ENCODE measurements at regions not wholly inside any gene's neighbourhood (a gene's known extent, or its start where the extent isn't known, plus 50 kb on each side); places are given as distances from the start of the nearest gene placed in this dataset.

DNA sequence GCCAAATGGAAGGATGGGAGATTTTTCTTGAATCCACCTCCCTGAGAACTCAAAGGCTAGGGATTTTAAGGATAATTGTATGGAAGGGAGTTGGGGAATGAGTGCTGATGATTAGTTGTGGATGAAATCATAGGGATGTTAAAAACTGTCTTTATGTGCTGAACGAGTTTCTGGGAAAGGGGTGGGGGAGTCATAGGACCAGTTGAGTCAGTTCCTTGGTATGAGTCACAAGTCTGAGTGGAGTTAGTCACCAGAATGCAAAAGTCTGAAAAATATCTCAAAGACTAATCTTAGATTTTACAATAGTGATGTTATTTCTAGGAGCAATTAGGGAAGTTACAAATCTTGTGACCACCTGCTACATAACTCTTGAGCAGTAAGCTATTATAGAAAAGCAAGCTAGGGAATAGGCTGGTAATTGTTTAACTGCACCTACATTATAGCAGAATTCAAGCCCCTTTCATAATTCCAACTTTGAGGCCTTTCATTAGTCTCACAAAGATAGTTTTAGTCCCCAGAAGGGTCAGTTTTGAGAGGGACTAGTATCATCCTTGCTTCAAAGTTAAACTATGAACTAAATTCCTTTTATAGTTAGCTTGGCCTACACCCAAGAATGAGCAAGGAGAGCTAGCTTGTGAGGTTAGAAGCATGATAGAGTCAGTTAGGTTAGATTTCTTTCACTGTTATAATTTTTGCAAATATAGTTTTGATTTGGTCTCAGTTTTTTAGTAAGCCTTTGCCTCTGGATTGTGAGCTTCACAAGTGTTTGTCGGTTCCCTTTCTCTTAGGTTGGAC, 668.0 kb downstream of the ETS1 start:
- Histone ChIP-seq H3K9me3 (no peaks in the 10 kb centered on the region), H3K4me3 (no peak overlapping the region), H3K27ac (no peak overlapping the region), H3K4me1 (no peaks in the 10 kb centered on the region), H3K27me3 (no peaks in the 10 kb centered on the region), H3K36me3 (no peaks in the 10 kb centered on the region)
- TF ChIP-seq, protein P1, sequence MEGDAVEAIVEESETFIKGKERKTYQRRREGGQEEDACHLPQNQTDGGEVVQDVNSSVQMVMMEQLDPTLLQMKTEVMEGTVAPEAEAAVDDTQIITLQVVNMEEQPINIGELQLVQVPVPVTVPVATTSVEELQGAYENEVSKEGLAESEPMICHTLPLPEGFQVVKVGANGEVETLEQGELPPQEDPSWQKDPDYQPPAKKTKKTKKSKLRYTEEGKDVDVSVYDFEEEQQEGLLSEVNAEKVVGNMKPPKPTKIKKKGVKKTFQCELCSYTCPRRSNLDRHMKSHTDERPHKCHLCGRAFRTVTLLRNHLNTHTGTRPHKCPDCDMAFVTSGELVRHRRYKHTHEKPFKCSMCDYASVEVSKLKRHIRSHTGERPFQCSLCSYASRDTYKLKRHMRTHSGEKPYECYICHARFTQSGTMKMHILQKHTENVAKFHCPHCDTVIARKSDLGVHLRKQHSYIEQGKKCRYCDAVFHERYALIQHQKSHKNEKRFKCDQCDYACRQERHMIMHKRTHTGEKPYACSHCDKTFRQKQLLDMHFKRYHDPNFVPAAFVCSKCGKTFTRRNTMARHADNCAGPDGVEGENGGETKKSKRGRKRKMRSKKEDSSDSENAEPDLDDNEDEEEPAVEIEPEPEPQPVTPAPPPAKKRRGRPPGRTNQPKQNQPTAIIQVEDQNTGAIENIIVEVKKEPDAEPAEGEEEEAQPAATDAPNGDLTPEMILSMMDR (IDR thresholded peaks at IDR 0.05), result no peak
- intact Hi-C loops (cut with DNase I; ENCODE audit: low total_unique reads), result no loop called here
- no peak for DNase-seq

DNA sequence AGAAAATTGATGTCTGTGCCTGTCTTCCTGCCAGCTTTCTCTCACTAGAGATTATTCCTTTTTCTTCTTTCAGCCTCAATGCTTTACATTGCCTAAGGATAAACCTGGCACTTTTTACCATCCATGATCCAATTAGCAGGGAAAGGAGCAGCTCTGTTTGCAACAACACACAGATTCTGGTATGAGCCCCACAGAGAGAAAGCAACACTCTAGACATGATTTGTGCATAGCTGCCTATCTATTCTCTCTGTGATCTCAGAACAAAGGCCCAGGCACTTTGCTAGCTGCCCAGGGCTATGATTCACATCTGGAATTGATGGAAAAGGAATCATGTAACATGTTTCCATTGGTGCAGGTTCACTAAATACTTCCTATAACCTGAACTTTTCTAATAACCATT, 685.0 kb downstream of the ETS1 start:
- H3K27me3 ChIP-seq, result no peaks in the 10 kb centered on the region
- DNase-seq, result no peak
- no peaks in the 10 kb centered on the region for H3K4me1 ChIP-seq
- H3K27ac ChIP-seq, result no peak overlapping the region
- no peak for TF ChIP-seq POLR2A (IDR thresholded peaks at IDR 0.05)
- TF ChIP-seq, protein P1 (IDR thresholded peaks at IDR 0.05), result no peak
- no peaks in the 10 kb centered on the region for H3K36me3 ChIP-seq
- intact Hi-C loops (cut with DNase I; ENCODE audit: low total_unique reads), result no loop called here
- H3K9me3 ChIP-seq, result no peaks in the 10 kb centered on the region
- no peak overlapping the region for H3K4me3 ChIP-seq

DNA sequence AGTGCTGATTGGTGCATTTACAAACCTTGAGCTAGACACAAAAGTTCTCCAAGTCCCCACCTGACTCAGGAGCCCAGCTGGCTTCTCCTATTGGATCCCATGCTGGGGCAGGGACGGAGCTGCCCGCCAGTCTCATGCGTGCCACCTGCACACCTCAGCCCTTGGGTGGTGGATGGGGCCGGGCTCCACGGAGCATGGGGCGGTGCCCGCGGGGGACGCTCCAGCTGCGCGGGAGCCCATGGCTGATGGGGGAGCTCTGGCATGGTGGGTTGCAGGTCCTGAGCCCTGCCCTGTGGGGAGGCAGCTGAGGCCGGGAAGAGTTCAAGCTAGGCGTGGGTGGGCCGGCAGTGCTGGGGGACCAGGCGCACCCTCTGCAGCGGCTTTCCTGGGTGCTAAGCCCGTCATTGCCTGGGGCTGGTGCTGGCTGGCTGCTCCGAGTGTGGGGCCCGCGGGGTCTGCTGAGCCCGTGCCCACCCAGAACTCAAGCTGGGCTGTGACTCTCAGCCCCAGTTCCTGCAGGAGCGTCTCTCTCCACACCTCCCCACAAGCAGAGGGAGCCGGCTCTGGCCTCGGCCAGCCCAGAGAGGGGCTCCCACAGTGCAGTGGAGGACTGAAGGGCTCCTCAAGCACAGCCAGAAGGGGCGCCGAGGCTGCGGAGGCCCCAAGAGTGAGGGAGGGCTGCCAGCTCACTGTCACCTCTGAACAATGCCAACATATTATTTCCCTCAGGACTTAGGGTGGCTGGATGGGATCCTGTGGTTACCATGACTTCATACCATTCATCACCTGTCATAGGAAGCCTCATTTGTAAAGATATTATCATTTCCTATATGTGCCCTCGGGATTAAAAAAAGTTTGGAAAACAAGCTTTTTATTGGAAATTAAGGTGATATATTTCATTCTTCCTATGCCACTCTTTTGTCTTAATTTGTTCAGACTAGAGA, 688.7 kb downstream of the ETS1 start:
- H3K9me3 ChIP-seq, result no peaks in the 10 kb centered on the region
- H3K27me3 ChIP-seq, result no peaks in the 10 kb centered on the region
- no peak for DNase-seq
- no peak overlapping the region for H3K4me3 ChIP-seq
- no peak overlapping the region for H3K27ac ChIP-seq
- intact Hi-C loops (cut with DNase I; ENCODE audit: low total_unique reads), result no loop called here
- no peaks in the 10 kb centered on the region for H3K36me3 ChIP-seq
- H3K4me1 ChIP-seq, result no peaks in the 10 kb centered on the region
- TF ChIP-seq POLR2A (IDR thresholded peaks at IDR 0.05), result no peak
- TF ChIP-seq, protein P1 (IDR thresholded peaks at IDR 0.05), result no peak

DNA sequence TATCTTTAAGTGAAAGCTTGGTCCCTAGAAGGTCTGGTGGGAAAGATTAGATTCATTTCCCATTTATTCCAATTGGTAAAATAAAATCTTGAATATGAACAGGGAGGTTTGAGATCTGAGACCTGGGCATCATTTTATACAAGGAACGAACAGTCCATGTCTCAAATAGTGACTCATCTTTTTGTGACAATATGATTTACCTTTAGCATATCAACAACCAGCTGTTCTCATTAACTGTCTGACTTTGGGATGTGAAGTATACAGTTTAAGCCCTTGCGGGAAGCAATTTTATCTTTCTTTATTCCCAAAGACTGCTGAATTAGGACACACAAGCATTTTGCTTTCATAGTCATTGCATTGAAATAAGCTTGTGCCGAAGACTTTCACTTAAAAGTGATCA, 691.6 kb downstream of the ETS1 start:
- H3K27ac ChIP-seq, result no peak overlapping the region
- intact Hi-C loops (cut with DNase I; ENCODE audit: low total_unique reads), result no loop called here
- H3K27me3 ChIP-seq, result no peaks in the 10 kb centered on the region
- DNase-seq, result no peak
- TF ChIP-seq, protein P1 (IDR thresholded peaks at IDR 0.05), result no peak
- H3K4me1 ChIP-seq, result no peaks in the 10 kb centered on the region
- H3K36me3 ChIP-seq, result no peaks in the 10 kb centered on the region
- no peaks in the 10 kb centered on the region for H3K9me3 ChIP-seq
- no peak overlapping the region for H3K4me3 ChIP-seq

DNA sequence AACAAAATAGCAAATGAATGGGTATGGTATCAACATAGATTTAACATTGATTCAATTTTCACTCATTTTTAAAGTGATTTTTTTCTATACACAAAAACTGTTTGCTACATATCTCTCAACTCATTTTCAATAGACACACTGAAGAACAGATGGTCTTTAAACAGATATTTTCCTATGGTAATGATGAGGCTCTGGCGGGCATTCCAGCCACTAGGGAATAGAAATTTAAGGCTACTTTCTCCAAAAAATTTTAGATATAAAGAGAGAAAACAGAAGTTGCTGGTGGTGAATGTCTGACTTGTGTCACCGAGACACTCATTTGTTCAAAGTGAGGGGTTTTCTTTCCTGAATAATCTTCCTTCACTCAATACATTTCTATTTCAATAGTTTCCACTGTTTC, 693.0 kb downstream of the ETS1 start:
- no peak overlapping the region for H3K4me3 ChIP-seq
- no peak for DNase-seq
- H3K9me3 ChIP-seq, result no peaks in the 10 kb centered on the region
- H3K4me1 ChIP-seq, result no peaks in the 10 kb centered on the region
- intact Hi-C loops (cut with DNase I; ENCODE audit: low total_unique reads), result no loop called here
- H3K27me3 ChIP-seq, result no peaks in the 10 kb centered on the region
- H3K27ac ChIP-seq, result no peak overlapping the region
- H3K36me3 ChIP-seq, result no peaks in the 10 kb centered on the region
- TF ChIP-seq POLR2A (IDR thresholded peaks at IDR 0.05), result no peak
- TF ChIP-seq, protein P1 (IDR thresholded peaks at IDR 0.05), result no peak

Data from uterus (tissue), 3 donors.